CD4-positive, alpha-beta T cell (primary cell): ENCODE measurements at regions not wholly inside any gene's neighbourhood (a gene's known extent, or its start where the extent isn't known, plus 50 kb on each side); places are given as distances from the start of the nearest gene placed in this dataset.

Experiments used
- ATAC-seq: fragments of 200-7000 bp; cut with Tn5 transposase; one replicate; pipeline ENCODE4 v1.10.0; 2022; ENCODE audit warnings: mild to moderate bottlenecking; ENCODE audit not compliant: poor library complexity
- CTCF ChIA-PET: fragments of 350-600 bp; sonication (Branson Sonifier 250); formaldehyde crosslinking; loops from one replicate; lab custom pipeline; 2021; ENCODE audit warnings: antibody characterized with exemption, inconsistent platforms; lab: Charles Lee
- POLR2A ChIA-PET: fragments of 350-600 bp; sonication (Branson Sonifier 250); formaldehyde crosslinking; loops from one replicate; lab custom pipeline; 2021; ENCODE audit warnings: antibody characterized with exemption, inconsistent platforms; lab: Charles Lee
- DNase-seq, 14 experiments: peaks; one replicate each; pipeline ENCODE4 v3.0.0-alpha.2; 2013 to 2020; ENCODE audit warnings: mixed read lengths in 2 of 14
- H3K27ac ChIP-seq, 2 donors: one replicate each; pipeline versions ENCODE4 v1.5.1 to v1.7.0; 2013; ENCODE audit warnings: low read length in 2 of 2, low read depth in 1 of 2, mild to moderate bottlenecking in 1 of 2
- H3K27me3 ChIP-seq, 2 experiments: 1 replicate in 1 of 2; 2 replicates in 1 of 2; pipeline versions ENCODE4 v1.6.1 to v1.7.0; 2013; ENCODE audit warnings: low read length in 2 of 2, control low read depth in 1 of 2, mild to moderate bottlenecking in 1 of 2, moderate library complexity in 1 of 2; ENCODE audit not compliant: insufficient read depth in 2 of 2, control insufficient read depth in 1 of 2
- H3K36me3 ChIP-seq: one replicate; pipeline ENCODE4 v1.6.1; 2013; ENCODE audit warnings: low read length, control low read depth; ENCODE audit not compliant: insufficient read depth
- H3K4me1 ChIP-seq: one replicate; pipeline ENCODE4 v1.6.1; 2013; ENCODE audit warnings: low read length, control low read depth; ENCODE audit not compliant: insufficient read depth
- H3K4me3 ChIP-seq: one replicate; pipeline ENCODE4 v1.5.1; 2013; ENCODE audit warnings: mild to moderate bottlenecking, low read length, moderate library complexity
- H3K9me3 ChIP-seq, 2 experiments: 1 replicate in 1 of 2; 2 replicates in 1 of 2; pipeline versions ENCODE4 v1.6.1 to v1.7.0; 2013; ENCODE audit warnings: low read length in 2 of 2, mild to moderate bottlenecking in 2 of 2, control low read depth in 1 of 2, moderate library complexity in 1 of 2; ENCODE audit not compliant: control insufficient read depth in 1 of 2, insufficient read depth in 1 of 2
- H3K27ac Mint-ChIP-seq: one replicate; pipeline ENCODE4 v1.8.0; 2020; ENCODE audit warnings: mixed read lengths
- H3K27me3 Mint-ChIP-seq: one replicate; pipeline ENCODE4 v1.8.0; 2021; ENCODE audit warnings: mixed read lengths
- H3K36me3 Mint-ChIP-seq: one replicate; pipeline ENCODE4 v1.8.0; 2021; ENCODE audit warnings: low read depth, mixed read lengths
- H3K4me1 Mint-ChIP-seq: one replicate; pipeline ENCODE4 v1.8.0; 2021; ENCODE audit warnings: low read depth, mixed read lengths
- H3K4me3 Mint-ChIP-seq: one replicate; pipeline ENCODE4 v1.8.0; 2020; ENCODE audit warnings: mild to moderate bottlenecking, mixed read lengths
- H3K9me3 Mint-ChIP-seq: one replicate; pipeline ENCODE4 v1.8.0; 2020; ENCODE audit warnings: mixed read lengths
- intact Hi-C, 2 experiments: fragments of 100-400 bp; cut with DNase I in 1 of 2; cut with micrococcal nuclease in 1 of 2; formaldehyde crosslinking; loops; one replicate each; pipeline versions ENCODE4 v1.15.1 to v1.9.0; 2023 to 2025; cut with DNase I, micrococcal nuclease
- TF ChIP-seq, protein P1 (sequence below): fragments of 200-600 bp; IDR thresholded peaks from one replicate; pipeline ENCODE4 v1.8.0; 2022; ENCODE audit warnings: antibody characterized with exemption, mild to moderate bottlenecking

DNA sequence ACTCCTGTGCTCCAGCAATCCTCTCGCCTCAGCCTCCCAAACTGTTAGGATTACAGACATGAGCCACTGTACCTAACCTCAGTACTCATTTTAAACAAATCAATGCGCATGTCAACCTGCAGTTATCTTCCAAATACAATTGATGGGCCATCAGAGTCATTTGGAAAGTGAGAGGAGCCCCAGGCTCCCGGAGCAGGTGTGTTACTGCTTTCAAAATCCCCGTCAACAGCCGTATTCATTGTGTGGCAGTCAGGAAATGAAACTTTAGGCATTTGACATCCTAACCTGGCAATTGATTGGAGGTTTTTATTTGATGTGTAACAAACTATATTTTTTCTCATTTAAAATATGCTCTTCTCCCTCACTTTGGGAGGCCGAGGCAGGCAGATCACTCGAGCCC, 623.6 kb upstream of the TENM3 start:
- DNase-seq = no peak
- Histone ChIP-seq H3K9me3 (no peaks in the 10 kb centered on the region), H3K27me3 (no peaks in the 10 kb centered on the region), H3K36me3 (no peaks in the 10 kb centered on the region), H3K4me1 (no peaks in the 10 kb centered on the region), H3K4me3 (no peak overlapping the region), H3K27ac (no peak overlapping the region)
- ChIA-PET POLR2A (no interaction called here), CTCF (no interaction called here)
- Mint-ChIP-seq H3K9me3 (peaks cover 2% of the 10 kb centered on the region), H3K4me3 (no peak overlapping the region), H3K27ac (no peak overlapping the region), H3K36me3 (no peaks in the 10 kb centered on the region), H3K4me1 (no peaks in the 10 kb centered on the region), H3K27me3 (no peaks in the 10 kb centered on the region)
- intact Hi-C loops = no loop called here
- TF ChIP-seq, protein P1, sequence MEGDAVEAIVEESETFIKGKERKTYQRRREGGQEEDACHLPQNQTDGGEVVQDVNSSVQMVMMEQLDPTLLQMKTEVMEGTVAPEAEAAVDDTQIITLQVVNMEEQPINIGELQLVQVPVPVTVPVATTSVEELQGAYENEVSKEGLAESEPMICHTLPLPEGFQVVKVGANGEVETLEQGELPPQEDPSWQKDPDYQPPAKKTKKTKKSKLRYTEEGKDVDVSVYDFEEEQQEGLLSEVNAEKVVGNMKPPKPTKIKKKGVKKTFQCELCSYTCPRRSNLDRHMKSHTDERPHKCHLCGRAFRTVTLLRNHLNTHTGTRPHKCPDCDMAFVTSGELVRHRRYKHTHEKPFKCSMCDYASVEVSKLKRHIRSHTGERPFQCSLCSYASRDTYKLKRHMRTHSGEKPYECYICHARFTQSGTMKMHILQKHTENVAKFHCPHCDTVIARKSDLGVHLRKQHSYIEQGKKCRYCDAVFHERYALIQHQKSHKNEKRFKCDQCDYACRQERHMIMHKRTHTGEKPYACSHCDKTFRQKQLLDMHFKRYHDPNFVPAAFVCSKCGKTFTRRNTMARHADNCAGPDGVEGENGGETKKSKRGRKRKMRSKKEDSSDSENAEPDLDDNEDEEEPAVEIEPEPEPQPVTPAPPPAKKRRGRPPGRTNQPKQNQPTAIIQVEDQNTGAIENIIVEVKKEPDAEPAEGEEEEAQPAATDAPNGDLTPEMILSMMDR = no peak
- no peak for ATAC-seq

DNA sequence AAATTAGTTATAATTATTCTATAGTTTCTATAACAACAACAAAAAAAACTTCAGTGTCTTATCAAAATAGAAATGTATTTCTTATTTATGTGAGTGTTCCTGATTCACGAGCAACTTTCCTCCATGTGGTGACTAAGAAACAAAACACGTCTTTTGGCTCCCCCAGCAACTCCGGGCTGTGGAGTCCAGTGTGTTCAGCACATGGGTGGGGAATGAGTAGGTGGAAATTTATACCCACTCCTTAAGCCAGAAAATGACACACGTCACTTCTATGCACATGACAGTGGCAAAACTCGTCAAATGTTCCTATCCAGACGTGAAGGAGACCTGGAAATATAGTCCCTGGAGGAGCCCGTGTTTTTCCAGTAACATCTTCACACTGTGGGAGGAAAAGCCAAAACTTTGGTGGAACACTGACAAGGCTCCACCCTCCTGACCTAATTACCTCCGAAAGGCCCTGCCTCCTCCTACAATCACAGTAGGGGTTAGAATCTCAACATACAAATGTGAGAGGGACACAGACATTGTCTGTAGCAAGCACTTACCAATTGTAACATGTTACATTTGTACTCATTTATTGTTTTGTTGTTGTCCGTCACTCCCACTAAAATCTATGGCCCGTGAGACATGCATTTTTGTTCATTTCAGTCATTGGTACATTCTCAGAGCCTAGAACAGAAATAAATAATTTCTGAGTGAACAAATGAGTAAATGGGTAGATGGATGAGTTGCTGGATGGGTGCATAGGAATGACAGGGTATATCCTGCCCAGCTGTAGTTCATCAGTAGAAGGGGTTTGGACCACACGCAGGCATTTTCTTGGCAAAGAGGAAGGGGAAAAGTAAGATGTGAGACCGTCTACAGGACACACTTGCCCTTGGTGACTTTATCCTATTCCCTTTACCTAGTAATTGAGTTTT, 605.8 kb upstream of the TENM3 start:
- H3K36me3 Mint-ChIP-seq = no peaks in the 10 kb centered on the region
- H3K27ac ChIP-seq = no peak overlapping the region
- ATAC-seq (no peak), DNase-seq (no peak)
- H3K9me3 ChIP-seq = peaks cover 0 to 6% of the 10 kb centered on the region in 2 experiments
- H3K27ac Mint-ChIP-seq = no peak overlapping the region
- no peak overlapping the region for H3K4me3 Mint-ChIP-seq
- no peaks in the 10 kb centered on the region for H3K36me3 ChIP-seq
- CTCF ChIA-PET = no interaction called here
- H3K4me1 Mint-ChIP-seq = no peaks in the 10 kb centered on the region
- intact Hi-C loops = no loop called here
- H3K4me3 ChIP-seq = no peak overlapping the region
- no peaks in the 10 kb centered on the region for H3K27me3 ChIP-seq
- POLR2A ChIA-PET = no interaction called here
- no peaks in the 10 kb centered on the region for H3K27me3 Mint-ChIP-seq
- TF ChIP-seq, protein P1 = no peak
- no peaks in the 10 kb centered on the region for H3K4me1 ChIP-seq
- no peaks in the 10 kb centered on the region for H3K9me3 Mint-ChIP-seq

DNA sequence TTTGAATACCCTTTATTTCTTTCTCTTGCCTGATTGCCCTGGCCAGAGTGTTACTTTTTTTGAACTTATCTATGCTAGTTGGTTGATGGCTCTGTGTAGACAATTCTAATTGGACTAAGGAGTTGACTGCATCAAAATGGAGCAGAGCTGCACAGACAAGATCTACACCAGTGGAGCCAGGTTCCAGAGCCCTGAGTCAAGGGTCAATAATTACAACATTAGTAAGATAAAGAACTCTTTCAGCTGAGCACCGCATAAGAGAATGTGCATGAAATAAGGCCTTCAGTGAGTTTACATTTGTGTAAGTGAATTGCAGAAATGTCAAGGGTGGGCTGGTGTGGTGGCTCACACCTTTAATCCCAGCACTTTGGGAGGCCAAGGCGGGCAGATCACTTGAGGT, 599.7 kb upstream of the TENM3 start:
- H3K36me3 ChIP-seq = no peaks in the 10 kb centered on the region
- ChIA-PET CTCF (no interaction called here), POLR2A (no interaction called here)
- Mint-ChIP-seq H3K4me1 (no peaks in the 10 kb centered on the region), H3K4me3 (no peak overlapping the region), H3K9me3 (peaks cover 3% of the 10 kb centered on the region), H3K36me3 (no peaks in the 10 kb centered on the region), H3K27ac (no peak overlapping the region), H3K27me3 (no peaks in the 10 kb centered on the region)
- DNase-seq = no peak
- intact Hi-C loops = no loop called here
- H3K27me3 ChIP-seq = no peaks in the 10 kb centered on the region
- no peaks in the 10 kb centered on the region for H3K4me1 ChIP-seq
- H3K9me3 ChIP-seq = peaks cover 0 to 9% of the 10 kb centered on the region in 2 experiments
- no peak for ATAC-seq
- TF ChIP-seq, protein P1 = no peak
- H3K27ac ChIP-seq = no peak overlapping the region
- H3K4me3 ChIP-seq = no peak overlapping the region
